ENCODE measurements at regions not wholly inside any gene's neighbourhood (a gene's known extent, or its start where the extent isn't known, plus 50 kb on each side); places are given as distances from the start of the nearest gene placed in this dataset.

DNA sequence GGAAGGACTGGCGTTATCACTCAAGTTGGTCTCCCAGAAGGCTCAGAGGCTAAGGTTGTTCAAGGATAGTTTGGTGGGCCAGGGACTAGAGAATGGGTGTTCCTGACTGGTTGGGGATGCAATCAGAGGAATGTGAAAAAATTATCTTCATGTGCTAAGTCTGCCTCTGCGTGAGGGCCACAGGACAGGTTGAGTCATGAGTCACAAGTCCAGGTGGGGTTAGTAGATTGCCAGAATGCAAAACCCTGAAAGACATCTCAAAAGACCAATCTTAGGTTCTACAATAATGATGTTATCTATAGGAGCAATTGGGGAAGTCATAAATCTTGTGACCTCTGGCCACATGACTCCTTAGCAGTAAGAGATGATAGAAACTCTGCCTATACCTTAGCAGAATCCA, 220.1 kb upstream of the EEA1 start:
- DNase-seq (ENCODE audit: low read depth): no peak
- H3K27me3 ChIP-seq (ENCODE audit: control insufficient read depth, insufficient read depth, low read length): no peaks in the 10 kb centered on the region

DNA sequence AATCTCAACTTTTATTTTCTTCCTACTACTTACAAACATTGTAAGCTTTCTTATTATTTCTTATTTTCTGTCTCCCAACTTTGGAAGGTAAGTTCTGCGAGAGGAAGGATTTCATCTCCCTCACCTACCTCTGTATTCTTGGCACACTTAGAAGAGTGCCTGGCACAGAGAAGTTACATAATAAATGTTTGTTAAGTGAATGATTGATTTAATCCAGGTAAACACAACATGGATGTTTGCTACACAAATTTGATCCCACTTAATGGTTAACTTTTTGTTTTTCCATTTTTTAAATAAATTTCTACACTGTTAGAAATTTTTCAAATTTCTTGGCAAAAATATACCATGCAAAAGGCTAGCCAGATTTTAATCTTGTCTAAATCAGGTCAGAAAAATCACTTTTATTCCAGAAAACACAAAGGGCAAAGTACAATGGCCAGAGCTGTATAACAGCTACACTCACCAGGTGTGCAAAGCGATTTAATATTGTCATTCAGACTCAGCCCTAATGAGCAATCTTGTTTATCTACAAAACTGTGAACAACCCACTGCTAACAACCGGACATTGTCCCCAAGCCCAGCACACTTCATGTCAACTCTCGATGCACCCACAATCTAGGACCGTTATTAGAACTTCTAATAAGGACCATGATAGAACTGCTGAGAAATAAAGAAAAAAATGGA, 222.1 kb upstream of the EEA1 start:
- TF ChIP-seq, protein P1, sequence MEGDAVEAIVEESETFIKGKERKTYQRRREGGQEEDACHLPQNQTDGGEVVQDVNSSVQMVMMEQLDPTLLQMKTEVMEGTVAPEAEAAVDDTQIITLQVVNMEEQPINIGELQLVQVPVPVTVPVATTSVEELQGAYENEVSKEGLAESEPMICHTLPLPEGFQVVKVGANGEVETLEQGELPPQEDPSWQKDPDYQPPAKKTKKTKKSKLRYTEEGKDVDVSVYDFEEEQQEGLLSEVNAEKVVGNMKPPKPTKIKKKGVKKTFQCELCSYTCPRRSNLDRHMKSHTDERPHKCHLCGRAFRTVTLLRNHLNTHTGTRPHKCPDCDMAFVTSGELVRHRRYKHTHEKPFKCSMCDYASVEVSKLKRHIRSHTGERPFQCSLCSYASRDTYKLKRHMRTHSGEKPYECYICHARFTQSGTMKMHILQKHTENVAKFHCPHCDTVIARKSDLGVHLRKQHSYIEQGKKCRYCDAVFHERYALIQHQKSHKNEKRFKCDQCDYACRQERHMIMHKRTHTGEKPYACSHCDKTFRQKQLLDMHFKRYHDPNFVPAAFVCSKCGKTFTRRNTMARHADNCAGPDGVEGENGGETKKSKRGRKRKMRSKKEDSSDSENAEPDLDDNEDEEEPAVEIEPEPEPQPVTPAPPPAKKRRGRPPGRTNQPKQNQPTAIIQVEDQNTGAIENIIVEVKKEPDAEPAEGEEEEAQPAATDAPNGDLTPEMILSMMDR (IDR thresholded peaks at IDR 0.05; ENCODE audit: insufficient read depth, low read length, poor library complexity, severe bottlenecking): no peak
- Histone ChIP-seq H3K4me3 (ENCODE audit: low read depth, low read length) (no peak overlapping the region), H3K27me3 (ENCODE audit: control insufficient read depth, insufficient read depth, low read length) (no peaks in the 10 kb centered on the region), H3K36me3 (ENCODE audit: control insufficient read depth, insufficient read depth, low read length) (no peaks in the 10 kb centered on the region)
- DNase-seq (ENCODE audit: low read depth): no peak

More for the DNA sequence above, 220.1 kb upstream of the EEA1 start:
- Histone ChIP-seq H3K36me3 (ENCODE audit: control insufficient read depth, insufficient read depth, low read length) (no peaks in the 10 kb centered on the region), H3K4me3 (ENCODE audit: low read depth, low read length) (no peak overlapping the region)
- TF ChIP-seq, protein P1 (IDR thresholded peaks at IDR 0.05; ENCODE audit: insufficient read depth, low read length, poor library complexity, severe bottlenecking): no peak

DNA sequence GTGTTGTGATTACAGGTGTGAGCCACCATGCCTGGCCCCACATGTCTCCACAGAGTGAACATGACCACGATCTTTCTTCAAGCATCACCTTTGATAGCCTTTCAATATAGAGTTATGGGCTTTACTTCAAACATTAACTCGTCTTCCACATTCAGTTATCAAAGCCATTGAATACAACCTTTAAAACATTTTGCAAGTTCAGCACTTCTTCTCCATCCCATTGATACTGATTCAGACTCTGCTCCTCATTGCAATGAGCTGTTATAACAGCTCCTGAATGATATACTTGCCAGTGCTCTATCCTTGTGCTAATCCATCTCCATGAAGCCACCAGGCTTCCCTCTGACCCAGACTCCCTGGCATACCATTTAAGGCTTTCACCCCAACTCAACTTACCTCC, 223.5 kb upstream of the EEA1 start:
- no peak for DNase-seq (ENCODE audit: low read depth)
- no peaks in the 10 kb centered on the region for H3K27me3 ChIP-seq (ENCODE audit: control insufficient read depth, insufficient read depth, low read length)

DNA sequence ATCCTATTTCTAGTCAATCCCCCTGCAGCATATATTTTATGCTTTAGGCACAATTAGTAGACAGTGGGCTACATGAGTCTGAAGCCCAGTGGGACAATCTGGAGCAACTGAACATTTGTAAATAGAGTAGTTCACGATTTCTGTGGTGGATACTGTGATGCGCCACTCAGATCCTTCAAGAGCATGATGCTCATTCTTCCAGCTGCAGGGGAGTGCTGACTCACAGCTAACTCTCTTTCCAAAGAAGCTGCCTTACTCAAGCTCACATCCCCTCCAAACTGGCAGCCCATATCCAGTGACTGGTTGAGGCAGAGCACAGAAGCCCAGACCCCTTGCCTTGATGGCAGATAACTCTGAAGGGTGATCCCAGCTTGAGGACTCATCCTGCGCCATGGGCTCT, 224.2 kb upstream of the EEA1 start:
- H3K27me3 ChIP-seq (ENCODE audit: control insufficient read depth, insufficient read depth, low read length): no peaks in the 10 kb centered on the region
- H3K36me3 ChIP-seq (ENCODE audit: control insufficient read depth, insufficient read depth, low read length): no peaks in the 10 kb centered on the region
- TF ChIP-seq, protein P1 (IDR thresholded peaks at IDR 0.05; ENCODE audit: insufficient read depth, low read length, poor library complexity, severe bottlenecking): no peak
- H3K4me3 ChIP-seq (ENCODE audit: low read depth, low read length): no peak overlapping the region
- no peak for DNase-seq (ENCODE audit: low read depth)

More for the DNA sequence above, 223.5 kb upstream of the EEA1 start:
- Histone ChIP-seq H3K36me3 (ENCODE audit: control insufficient read depth, insufficient read depth, low read length) (no peaks in the 10 kb centered on the region), H3K4me3 (ENCODE audit: low read depth, low read length) (no peak overlapping the region)
- TF ChIP-seq, protein P1 (IDR thresholded peaks at IDR 0.05; ENCODE audit: insufficient read depth, low read length, poor library complexity, severe bottlenecking): no peak

DNA sequence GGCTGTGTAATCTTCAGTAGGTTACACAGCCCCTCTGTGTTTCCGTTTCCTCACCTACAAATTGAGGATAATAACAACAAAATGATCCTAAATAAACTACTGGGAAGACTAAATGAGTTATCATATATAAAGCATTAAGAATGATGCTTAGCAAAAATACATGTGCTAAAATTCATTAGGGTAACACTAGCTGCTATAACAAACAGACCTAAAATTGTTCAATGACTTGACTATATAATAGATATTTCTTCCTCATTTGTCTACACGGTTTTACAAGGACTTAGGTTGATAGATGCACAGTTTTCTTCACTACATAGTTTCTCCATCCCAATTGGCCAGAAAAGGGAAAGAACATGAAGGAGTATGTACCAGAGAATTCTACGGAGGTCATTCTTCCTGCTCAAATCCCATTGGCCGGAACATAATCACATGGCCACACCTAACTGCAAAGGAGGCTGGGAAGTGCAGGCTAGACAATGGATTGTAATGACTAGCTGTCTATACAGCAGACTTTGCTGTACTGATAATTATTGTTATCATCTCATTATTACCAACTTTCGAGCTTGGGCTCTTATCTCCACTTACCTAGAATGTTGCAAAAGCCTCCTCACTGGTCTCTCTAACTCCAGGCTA, 223.5 kb upstream of the NUDT4 start:
- no peak for DNase-seq (ENCODE audit: low read depth)
- TF ChIP-seq, protein P1 (IDR thresholded peaks at IDR 0.05; ENCODE audit: insufficient read depth, low read length, poor library complexity, severe bottlenecking): no peak

More for the DNA sequence above, 223.5 kb upstream of the NUDT4 start:
- Histone ChIP-seq H3K27me3 (ENCODE audit: control insufficient read depth, insufficient read depth, low read length) (no peaks in the 10 kb centered on the region), H3K36me3 (ENCODE audit: control insufficient read depth, insufficient read depth, low read length) (no peaks in the 10 kb centered on the region), H3K4me3 (ENCODE audit: low read depth, low read length) (no peak overlapping the region)

Data from kidney epithelial cell (primary cell).